GM12878 (cell line): ENCODE measurements at regions not wholly inside any gene's neighbourhood (a gene's known extent, or its start where the extent isn't known, plus 50 kb on each side); places are given as distances from the start of the nearest gene placed in this dataset.

Source experiments
- BCLAF1 ChIP-seq: fragments of 450-650 bp; IDR thresholded peaks from 2 replicates; pipeline ENCODE4 v1.6.1; 2017; ENCODE audit warnings: antibody characterized with exemption, mild to moderate bottlenecking, moderate library complexity
- CEBPB ChIP-seq, 2 experiments: fragments of 150-350 bp in 1 of 2; IDR thresholded peaks; 2 replicates each; pipeline ENCODE4 v1.6.1; 2012 to 2014; ENCODE audit warnings: low read depth in 2 of 2, low read length in 2 of 2, borderline replicate concordance in 1 of 2, inconsistent platforms in 1 of 2
- CHD4 ChIP-seq: fragments of 200-600 bp; sonication (generic); IDR thresholded peaks from 2 replicates; pipeline ENCODE4 v1.6.1; 2016; ENCODE audit warnings: mild to moderate bottlenecking
- CTCF ChIP-seq, 3 experiments: IDR thresholded peaks in 2 of 3; conservative IDR thresholded peaks in 1 of 3; 2 replicates each; pipeline ENCODE4 v1.5.1; 2011; ENCODE audit warnings: low read depth in 3 of 3, low read length in 3 of 3, mild to moderate bottlenecking in 3 of 3, control low read depth in 2 of 3, moderate library complexity in 2 of 3, inconsistent platforms in 1 of 3, mixed read lengths in 1 of 3; ENCODE audit not compliant: control insufficient read depth in 2 of 3, insufficient read depth in 1 of 3; ENCODE audit errors: extremely low read depth in 1 of 3
- EZH2 ChIP-seq: IDR thresholded peaks from 2 replicates; pipeline ENCODE4 v1.6.1; 2012; ENCODE audit warnings: low read depth, mild to moderate bottlenecking, control low read depth, inconsistent platforms, low read length, borderline replicate concordance; ENCODE audit not compliant: control insufficient read depth
- HDAC2 ChIP-seq: fragments of 200-600 bp; sonication (generic); IDR thresholded peaks from 2 replicates; pipeline ENCODE4 v1.6.1; 2017
- MEF2A ChIP-seq: IDR thresholded peaks from 2 replicates; pipeline ENCODE4 v1.6.1; 2011; ENCODE audit warnings: low read depth, mild to moderate bottlenecking, low read length, moderate library complexity; ENCODE audit not compliant: insufficient read depth
- NFYA ChIP-seq: IDR thresholded peaks from 2 replicates; pipeline ENCODE4 v1.6.1; 2011; ENCODE audit warnings: low read depth, mild to moderate bottlenecking, low read length, improper control_type of control experiment, borderline replicate concordance
- POLR2A ChIP-seq: IDR thresholded peaks from 2 replicates; pipeline ENCODE4 v1.6.1; 2011; ENCODE audit warnings: low read depth, mild to moderate bottlenecking, low read length
- POLR2AphosphoS5 ChIP-seq: IDR thresholded peaks from 2 replicates; pipeline ENCODE4 v1.6.1; 2011; ENCODE audit warnings: mild to moderate bottlenecking, low read length, inconsistent platforms
- SP1 ChIP-seq: IDR thresholded peaks from one replicate; pipeline ENCODE4 v1.6.1; 2011; ENCODE audit warnings: low read depth, low read length
- SPI1 ChIP-seq: IDR thresholded peaks from 2 replicates; pipeline ENCODE4 v1.6.1; 2011; ENCODE audit warnings: low read depth, mild to moderate bottlenecking, low read length, moderate library complexity, borderline replicate concordance; ENCODE audit not compliant: insufficient read depth
- SREBF1 ChIP-seq: IDR thresholded peaks from 2 replicates; pipeline ENCODE4 v1.6.1; 2012; ENCODE audit warnings: mild to moderate bottlenecking, low read length
- ZNF384 ChIP-seq: IDR thresholded peaks from 2 replicates; pipeline ENCODE4 v1.6.1; 2012; ENCODE audit warnings: low read depth, mild to moderate bottlenecking, low read length, improper control_type of control experiment, borderline replicate concordance

- TF ChIP-seq CTCF (IDR thresholded peaks at IDR 0.05 in 2 of 3, conservative IDR thresholded peaks at IDR 0.05 in 1 of 3; ENCODE audit: control insufficient read depth in 2 of 3, extremely low read depth in 1 of 3, insufficient read depth in 1 of 3, low read depth in 3 of 3, low read length in 3 of 3) (no peak), MEF2A (no peak), BCLAF1 (no peak), ZNF384 (no peak), EZH2 (no peak), SREBF1 (no peak), SP1 (no peak), HDAC2 (no peak), POLR2A (no peak), CHD4 (no peak), SPI1 (no peak), CEBPB (IDR thresholded peaks at IDR 0.05; ENCODE audit: borderline replicate concordance in 1 of 2, low read depth in 2 of 2, low read length in 2 of 2) (no peak), NFYA (no peak), POLR2AphosphoS5 (no peak)
Measured at GRCh38 chr3:144264350-144264749, 292.7 kb downstream of the DIPK2A start.
